HG02678 (cell line): ENCODE measurements at regions not wholly inside any gene's neighbourhood (a gene's known extent, or its start where the extent isn't known, plus 50 kb on each side); places are given as distances from the start of the nearest gene placed in this dataset.

Source experiments
- ATAC-seq: cut with Tn5 transposase; IDR thresholded peaks from one replicate; pipeline ENCODE4 v1.9.1; 2021; ENCODE audit warnings: mild to moderate bottlenecking, moderate library complexity; ENCODE audit not compliant: unreplicated experiment

DNA sequence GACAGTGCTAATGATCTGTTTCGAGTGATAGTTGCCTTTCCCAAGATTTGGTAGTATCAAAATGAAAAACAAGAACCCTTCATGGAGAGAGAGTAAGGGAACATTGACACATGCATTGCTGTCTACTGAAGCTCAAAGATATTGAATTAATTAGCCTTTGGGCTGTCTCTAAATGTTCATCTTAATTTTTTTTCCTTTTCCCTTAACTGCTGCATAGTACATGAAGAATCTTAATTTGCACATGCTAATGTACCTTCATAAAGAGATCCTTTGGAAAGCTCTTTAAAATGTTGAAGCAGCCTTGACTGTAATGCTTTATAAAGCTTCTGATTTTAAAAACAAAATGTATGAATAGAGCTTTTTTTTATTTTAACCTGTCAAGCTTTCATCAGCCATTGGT is 452.2 kb downstream of the TUSC7 start:
- no peak for ATAC-seq

- no peak for ATAC-seq
Measured at GRCh38 chr3:117165176-117165575, 455.6 kb downstream of the TUSC7 start.

- no peak for ATAC-seq
Measured at GRCh38 chr3:117165601-117166051, 456.0 kb downstream of the TUSC7 start.

DNA sequence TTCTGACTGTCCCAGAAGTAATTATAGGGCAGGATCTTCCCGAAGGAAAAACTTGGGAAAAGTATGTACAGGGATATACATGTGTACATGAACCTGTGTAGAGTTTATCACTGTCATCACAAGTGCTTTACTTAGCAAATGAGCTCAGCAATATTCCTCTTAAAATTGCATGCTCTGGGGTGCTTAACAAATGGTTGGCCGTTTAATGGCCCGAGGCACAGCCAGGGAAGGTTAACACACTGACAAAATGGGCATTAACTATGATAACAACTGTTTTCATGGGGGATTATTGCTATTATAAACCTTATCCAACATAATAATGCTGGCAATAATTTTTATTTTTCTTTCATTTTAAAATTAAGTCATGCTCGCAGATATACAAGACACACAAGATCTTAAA is 459.3 kb downstream of the TUSC7 start:
- ATAC-seq: no peak

GRCh38 chr3:117170094-117170493 is 460.5 kb downstream of the TUSC7 start:
- ATAC-seq: no peak

GRCh38 chr3:117171124-117171523 is 461.5 kb downstream of the TUSC7 start:
- ATAC-seq: no peak

- ATAC-seq: no peak
Measured at GRCh38 chr3:117172426-117172825, 462.8 kb downstream of the TUSC7 start.

- ATAC-seq: no peak
Measured at GRCh38 chr3:117181222-117181621, 471.6 kb downstream of the TUSC7 start.

GRCh38 chr3:117184574-117184973 is 475.0 kb downstream of the TUSC7 start:
- ATAC-seq: no peak

GRCh38 chr3:117191245-117191644 is 481.7 kb downstream of the TUSC7 start:
- no peak for ATAC-seq

- no peak for ATAC-seq
Measured at GRCh38 chr3:117192888-117193287, 483.3 kb downstream of the TUSC7 start.

DNA sequence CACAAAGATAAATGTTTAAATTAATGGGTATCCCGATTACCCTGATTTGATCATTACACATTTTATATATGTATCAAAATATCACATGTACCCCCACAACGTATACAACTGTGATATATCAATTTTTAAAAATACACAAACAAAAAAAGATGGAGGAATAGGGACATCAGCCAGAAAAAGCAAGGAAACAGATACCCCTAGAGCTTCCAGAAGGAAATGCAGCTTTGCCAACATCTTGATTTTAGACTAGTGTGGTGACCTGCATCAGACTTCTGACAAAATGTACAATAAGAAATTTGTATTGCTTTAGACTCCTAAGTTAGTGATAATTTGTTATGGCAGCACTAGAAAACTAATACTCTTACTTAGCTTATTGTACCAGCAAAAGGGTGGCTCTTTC is 483.8 kb downstream of the TUSC7 start:
- no peak for ATAC-seq

DNA sequence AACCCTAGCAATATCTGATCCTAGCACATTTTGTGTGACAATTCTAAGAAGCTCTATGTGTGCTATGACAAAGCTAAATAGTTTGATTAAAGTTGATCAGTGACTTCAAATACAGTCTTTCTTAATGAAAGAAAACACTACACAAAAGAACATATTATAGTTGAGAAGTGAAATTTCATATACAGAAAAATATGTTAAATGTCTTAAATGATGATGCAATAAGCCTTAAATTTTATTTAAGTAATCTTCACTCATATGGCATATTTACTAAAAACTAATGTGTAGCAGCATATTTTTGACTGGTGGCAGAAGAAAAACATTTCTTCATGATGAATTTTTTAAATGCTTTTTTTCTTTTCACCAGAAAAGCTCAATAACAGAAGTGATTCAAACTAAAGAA is 485.5 kb downstream of the TUSC7 start:
- ATAC-seq: no peak

GRCh38 chr3:117200962-117201361 is 491.4 kb downstream of the TUSC7 start:
- no peak for ATAC-seq

- ATAC-seq: no peak
Measured at GRCh38 chr3:117201901-117202774, 492.6 kb downstream of the TUSC7 start.

- ATAC-seq: no peak
Measured at GRCh38 chr3:117217355-117217754, 507.8 kb downstream of the TUSC7 start.

DNA sequence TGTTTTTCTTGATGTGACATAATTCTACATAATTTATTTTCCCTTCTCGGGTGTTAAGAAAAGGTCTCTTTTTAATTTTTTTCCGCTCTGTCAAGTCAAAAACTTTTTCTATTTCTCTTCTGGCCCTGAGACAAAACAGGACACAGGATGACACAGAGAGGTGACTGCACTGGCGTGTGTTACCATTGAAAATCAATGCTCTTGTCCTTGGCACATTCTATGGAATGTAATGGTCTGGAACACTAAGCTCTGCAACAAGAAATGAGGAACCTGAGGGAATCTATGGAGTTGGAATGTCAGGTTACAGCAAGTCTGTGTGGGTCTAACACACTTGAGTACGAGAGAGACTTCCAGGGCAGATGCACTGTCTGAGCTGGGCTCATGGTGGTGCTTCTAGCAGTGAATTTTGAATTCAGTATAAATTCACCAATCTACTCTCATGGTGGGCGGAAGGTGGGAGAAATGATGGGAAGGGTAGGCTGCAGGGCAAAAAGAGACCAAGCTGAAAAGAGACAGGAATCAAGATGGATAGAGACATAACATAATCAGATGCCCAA is 508.3 kb downstream of the TUSC7 start:
- ATAC-seq: no peak

DNA sequence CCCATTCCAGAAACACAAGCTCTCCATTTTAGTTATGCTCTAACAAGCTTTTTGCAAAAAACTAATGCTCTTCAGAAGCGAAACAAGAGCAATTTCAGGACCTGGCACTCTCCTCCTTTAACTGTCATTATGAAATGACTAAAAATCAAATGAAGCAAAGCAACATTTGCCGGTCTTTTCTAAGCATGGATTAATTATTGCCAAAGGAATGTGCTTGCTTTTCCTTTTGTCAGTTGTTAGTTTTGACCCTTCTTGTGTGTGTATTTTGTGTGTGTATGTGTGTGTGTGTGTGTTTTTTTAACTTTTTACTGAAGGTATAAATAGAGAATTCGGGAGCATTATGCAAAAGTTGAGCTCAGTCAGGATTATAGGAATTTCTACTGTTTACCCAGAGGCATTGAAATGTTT is 509.1 kb downstream of the TUSC7 start:
- no peak for ATAC-seq

DNA sequence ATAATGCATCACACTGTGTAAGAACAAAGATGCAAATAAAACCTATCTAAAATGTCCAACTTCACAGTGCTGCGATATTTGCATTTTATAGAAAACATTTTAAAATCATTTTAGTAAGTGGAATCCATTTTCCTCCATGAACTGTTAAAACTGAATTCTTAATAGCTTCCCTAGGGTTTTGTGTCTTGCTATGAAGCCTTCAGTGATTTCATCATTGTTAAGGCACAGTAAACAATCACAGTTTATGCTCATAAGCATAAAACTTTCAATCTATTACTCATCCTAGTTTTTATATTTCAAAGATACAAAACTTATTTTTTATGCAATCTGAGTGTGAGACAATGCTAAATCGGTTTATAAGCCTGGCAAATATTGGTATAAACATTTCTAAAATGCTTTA is 509.7 kb downstream of the TUSC7 start:
- ATAC-seq: no peak

DNA sequence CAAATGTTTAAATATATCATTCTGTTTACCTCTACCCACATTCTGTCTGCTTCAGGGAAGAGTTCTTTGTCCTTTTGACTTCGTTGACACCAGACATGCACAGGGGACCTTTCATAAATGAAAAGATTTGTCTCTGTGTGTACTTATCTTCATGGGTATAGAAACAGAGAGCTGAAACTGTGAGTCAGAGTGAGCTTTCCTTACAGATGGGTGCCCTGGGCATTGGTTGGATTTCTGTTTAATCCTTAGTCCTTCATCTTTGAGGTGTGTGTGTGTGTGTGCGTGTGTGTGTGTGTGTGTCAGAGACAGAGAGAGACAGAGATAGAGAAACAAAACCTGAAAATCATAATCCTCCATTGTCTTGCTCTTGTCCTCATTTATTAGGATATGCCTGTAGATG is 517.4 kb downstream of the TUSC7 start:
- ATAC-seq: no peak

- ATAC-seq: no peak
Measured at GRCh38 chr3:117228466-117228865, 518.9 kb downstream of the TUSC7 start.

DNA sequence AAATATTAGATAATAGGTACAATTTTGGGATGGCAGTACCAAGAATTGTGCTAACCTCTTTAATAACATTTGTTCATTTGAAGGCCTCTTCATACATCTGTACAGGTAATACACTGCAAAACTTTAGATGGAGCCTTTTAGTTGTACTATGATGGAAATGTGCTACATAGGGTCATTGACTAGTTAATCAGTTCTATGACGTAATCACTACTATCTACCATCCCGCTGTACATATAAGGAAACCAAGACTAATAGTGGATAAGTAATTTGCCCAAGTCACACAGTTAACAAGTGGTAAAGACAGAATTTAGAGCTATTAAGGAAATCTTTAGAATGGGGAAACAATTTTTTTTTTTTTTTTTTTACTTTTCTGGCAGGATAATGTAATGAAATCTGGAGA is 521.3 kb downstream of the TUSC7 start:
- no peak for ATAC-seq

GRCh38 chr3:117234331-117234730 is 524.8 kb downstream of the TUSC7 start:
- no peak for ATAC-seq
